ENCODE measurements at regions not wholly inside any gene's neighbourhood (a gene's known extent, or its start where the extent isn't known, plus 50 kb on each side); places are given as distances from the start of the nearest gene placed in this dataset.

GRCh38 chr12:24398605-24399004 is 449.1 kb upstream of the SOX5 start:
- TF ChIP-seq CTCF (conservative IDR thresholded peaks at IDR 0.05; ENCODE audit: low read depth, low read length), result no peak
- no peak overlapping the region for H3K4me3 ChIP-seq (ENCODE audit: low read length)
- DNase-seq (ENCODE audit: low read depth), result no peak

GRCh38 chr12:24396224-24396623 is 446.8 kb upstream of the SOX5 start:
- no peak for DNase-seq (ENCODE audit: low read depth)
- no peak for TF ChIP-seq CTCF (conservative IDR thresholded peaks at IDR 0.05; ENCODE audit: low read depth, low read length)
- no peak overlapping the region for H3K4me3 ChIP-seq (ENCODE audit: low read length)

- no peak overlapping the region for H3K4me3 ChIP-seq (ENCODE audit: low read length)
- no peak for DNase-seq (ENCODE audit: low read depth)
- TF ChIP-seq CTCF (conservative IDR thresholded peaks at IDR 0.05; ENCODE audit: low read depth, low read length), result no peak
These were observed 444.8 kb upstream of the SOX5 start for GRCh38 chr12:24394246-24394645.

GRCh38 chr12:24393071-24393470 is 443.6 kb upstream of the SOX5 start:
- no peak for DNase-seq (ENCODE audit: low read depth)
- no peak overlapping the region for H3K4me3 ChIP-seq (ENCODE audit: low read length)
- no peak for TF ChIP-seq CTCF (conservative IDR thresholded peaks at IDR 0.05; ENCODE audit: low read depth, low read length)

GRCh38 chr12:24389394-24389793 is 439.9 kb upstream of the SOX5 start:
- DNase-seq (ENCODE audit: low read depth), result no peak
- no peak for TF ChIP-seq CTCF (conservative IDR thresholded peaks at IDR 0.05; ENCODE audit: low read depth, low read length)
- H3K4me3 ChIP-seq (ENCODE audit: low read length), result no peak overlapping the region

DNA sequence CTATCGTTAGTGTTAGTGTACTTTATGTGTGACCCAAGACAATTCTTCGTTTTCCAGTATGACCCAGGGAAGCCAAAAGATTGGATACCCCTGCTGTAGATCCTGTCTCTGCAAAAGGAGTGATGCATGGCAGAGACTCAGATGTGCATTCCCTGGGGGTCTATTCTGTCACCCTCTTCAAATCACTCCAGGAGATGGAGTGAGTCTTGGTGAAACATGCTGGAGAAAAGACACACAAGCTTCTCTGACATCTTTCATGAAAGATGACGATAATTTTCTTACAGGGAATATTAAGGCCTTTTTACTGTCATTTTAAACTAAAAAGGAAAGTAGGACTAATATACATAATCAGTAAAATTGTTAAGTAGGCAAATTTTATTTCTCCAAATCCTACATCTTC is 437.9 kb upstream of the SOX5 start:
- TF ChIP-seq CTCF (conservative IDR thresholded peaks at IDR 0.05; ENCODE audit: low read depth, low read length), result no peak
- DNase-seq (ENCODE audit: low read depth), result no peak
- no peak overlapping the region for H3K4me3 ChIP-seq (ENCODE audit: low read length)

DNA sequence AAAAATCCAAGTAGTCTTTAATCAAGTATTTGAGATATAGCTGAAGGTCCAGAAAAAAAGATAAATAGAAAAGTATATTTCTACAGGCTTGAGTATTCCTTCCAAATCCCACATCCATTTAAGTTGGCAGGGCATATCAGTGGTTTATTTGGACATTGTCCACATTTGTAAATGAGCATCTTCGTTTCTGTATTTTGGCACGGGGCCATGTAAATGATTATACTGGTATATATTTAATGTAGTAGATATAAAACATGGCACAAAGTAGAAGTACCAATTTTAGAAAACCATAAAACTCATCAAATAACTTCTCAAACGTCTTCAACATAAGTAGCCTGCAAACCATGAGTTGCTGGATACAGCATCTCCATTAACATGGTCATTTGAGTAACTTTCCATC is 437.4 kb upstream of the SOX5 start:
- no peak overlapping the region for H3K4me3 ChIP-seq (ENCODE audit: low read length)
- no peak for DNase-seq (ENCODE audit: low read depth)
- TF ChIP-seq CTCF (conservative IDR thresholded peaks at IDR 0.05; ENCODE audit: low read depth, low read length), result no peak
